ENCODE measurements at regions not wholly inside any gene's neighbourhood (a gene's known extent, or its start where the extent isn't known, plus 50 kb on each side); places are given as distances from the start of the nearest gene placed in this dataset.

GRCh38 chr1:29820401-29820800, 584.1 kb downstream of the PTPRU start (continued):
- TF ChIP-seq ELK1 (IDR thresholded peaks at IDR 0.05; ENCODE audit: low read depth, low read length) = no peak
- TF ChIP-seq ESRRA (IDR thresholded peaks at IDR 0.05; ENCODE audit: low read length) = no peak
- TF ChIP-seq NFYA (IDR thresholded peaks at IDR 0.05; ENCODE audit: borderline replicate concordance, low read depth, low read length) = no peak
- no peak for TF ChIP-seq ATF7 (IDR thresholded peaks at IDR 0.05; ENCODE audit: low read depth)

GRCh38 chr1:29812408-29813135, 576.2 kb downstream of the PTPRU start:
- Histone ChIP-seq H3K4me1 (ENCODE audit: control insufficient read depth, insufficient read depth, low read length) (no peaks in the 10 kb centered on the region), H3K36me3 (ENCODE audit: control insufficient read depth in 2 of 2, insufficient read depth in 2 of 2, low read length in 1 of 2) (no peaks in the 10 kb centered on the region), H3K4me3 (no peak overlapping the region), H2AFZ (ENCODE audit: control insufficient read depth, low read depth, low read length) (no peak overlapping the region), H3K27me3 (replicated peaks in 1 of 2; ENCODE audit: control insufficient read depth in 2 of 2, insufficient read depth in 2 of 2, low read length in 1 of 2) (peaks cover 0 to 2% of the 10 kb centered on the region in 2 experiments; a peak in 1 of 4 replicates), H4K20me1 (ENCODE audit: control insufficient read depth, insufficient read depth) (no peaks in the 10 kb centered on the region), H3K79me2 (ENCODE audit: control insufficient read depth, insufficient read depth, low read length) (no peaks in the 10 kb centered on the region), H3K9me3 (replicated peaks; ENCODE audit: control insufficient read depth, insufficient read depth, low read length) (no peaks in the 10 kb centered on the region), H3K27ac (ENCODE audit: control insufficient read depth, insufficient read depth) (no peak overlapping the region), H3K4me2 (ENCODE audit: control insufficient read depth, insufficient read depth) (no peak overlapping the region), H3K9ac (ENCODE audit: control insufficient read depth, insufficient read depth, low read length) (no peak overlapping the region)
- in situ Hi-C loops (cut with MboI) = no loop called here
- FAIRE-seq (no peak), ATAC-seq (no peak), DNase-seq (ENCODE audit: low read depth, low spot score) (no peak)
- CTCF ChIA-PET = no interaction called here
- POLR2A ChIA-PET = no interaction called here
- WGBS (ENCODE audit: insufficient coverage, insufficient replicate concordance, low lambda C conversion rate, missing lambda C conversion rate) = 24% methylated on average over 10 of the region's 10 CpGs
- SMC1A ChIA-PET (ENCODE audit: uncharacterized antibody, unreplicated experiment) = no interaction called here
- no TSS peak for BruUV-seq (replicated peaks)
- intact Hi-C loops (cut with micrococcal nuclease; ENCODE audit: unreplicated experiment) = no loop called here
- RAD21 ChIA-PET (ENCODE audit: unreplicated experiment) = no interaction called here
- TF ChIP-seq RELB (IDR thresholded peaks at IDR 0.05; ENCODE audit: low read depth) (no peak), E2F8 (IDR thresholded peaks at IDR 0.05; ENCODE audit: low read depth, partially characterized antibody) (no peak), SREBF2 (IDR thresholded peaks at IDR 0.05; ENCODE audit: low read length) (no peak), CTCF (IDR thresholded peaks at IDR 0.05 in 2 of 3, conservative IDR thresholded peaks at IDR 0.05 in 1 of 3; ENCODE audit: control insufficient read depth in 2 of 3, extremely low read depth in 1 of 3, insufficient read depth in 1 of 3, low read depth in 3 of 3, low read length in 3 of 3) (no peak), MEF2B (IDR thresholded peaks at IDR 0.05; ENCODE audit: partially characterized antibody, poor library complexity, severe bottlenecking) (no peak), NRF1 (conservative IDR thresholded peaks at IDR 0.05; ENCODE audit: low read depth, low read length) (no peak), TBL1XR1 (IDR thresholded peaks at IDR 0.05; ENCODE audit: low read depth, low read length) (no peak)
